ENCODE measurements at regions not wholly inside any gene's neighbourhood (a gene's known extent, or its start where the extent isn't known, plus 50 kb on each side); places are given as distances from the start of the nearest gene placed in this dataset.

GRCh38 chr3:30945291-30945690, 50.8 kb upstream of the GADL1 start:
- DNase-seq = no peak

GRCh38 chr3:30948426-30948825, 54.0 kb upstream of the GADL1 start:
- DNase-seq = no peak

- DNase-seq = no peak
Observed at GRCh38 chr3:30951826-30952225, 57.4 kb upstream of the GADL1 start.

GRCh38 chr3:30952786-30953185, 58.3 kb upstream of the GADL1 start:
- DNase-seq = no peak

- DNase-seq = no peak
Observed at GRCh38 chr3:30954426-30954825, 60.0 kb upstream of the GADL1 start.

- DNase-seq = no peak
Observed at GRCh38 chr3:30962084-30962483, 67.6 kb upstream of the GADL1 start.

GRCh38 chr3:30962493-30962892, 68.0 kb upstream of the GADL1 start:
- no peak for DNase-seq

- DNase-seq = no peak
Observed at GRCh38 chr3:30963223-30963722, 68.8 kb upstream of the GADL1 start.

GRCh38 chr3:30964612-30965011, 70.2 kb upstream of the GADL1 start:
- DNase-seq = no peak

- no peak for DNase-seq
Observed at GRCh38 chr3:30966896-30967295, 72.4 kb upstream of the GADL1 start.

GRCh38 chr3:30970183-30970582, 75.7 kb upstream of the GADL1 start:
- no peak for DNase-seq

GRCh38 chr3:30972449-30972848, 78.0 kb upstream of the GADL1 start:
- no peak for DNase-seq

GRCh38 chr3:30974071-30974470, 79.6 kb upstream of the GADL1 start:
- DNase-seq = no peak

- no peak for DNase-seq
Observed at GRCh38 chr3:30977592-30977991, 83.1 kb upstream of the GADL1 start.

GRCh38 chr3:30980993-30981392, 86.5 kb upstream of the GADL1 start:
- DNase-seq = no peak

GRCh38 chr3:30982416-30983075, 88.1 kb upstream of the GADL1 start:
- DNase-seq = no peak

GRCh38 chr3:30984855-30985749, 90.6 kb upstream of the GADL1 start:
- no peak for DNase-seq

- DNase-seq = no peak
Observed at GRCh38 chr3:30986551-30986950, 92.1 kb upstream of the GADL1 start.

GRCh38 chr3:30988769-30989168, 94.3 kb upstream of the GADL1 start:
- DNase-seq = no peak

- DNase-seq = no peak
Observed at GRCh38 chr3:30989276-30990030, 95.0 kb upstream of the GADL1 start.

- DNase-seq = no peak
Observed at GRCh38 chr3:30996467-30996866, 102.0 kb upstream of the GADL1 start.

- no peak for DNase-seq
Observed at GRCh38 chr3:31002730-31003129, 108.3 kb upstream of the GADL1 start.

- DNase-seq = no peak
Observed at GRCh38 chr3:31004025-31004678, 109.7 kb upstream of the GADL1 start.

Data from CD4-positive, alpha-beta T cell treated with Interferon gamma for 1 hour (primary cell).